ENCODE measurements at regions not wholly inside any gene's neighbourhood (a gene's known extent, or its start where the extent isn't known, plus 50 kb on each side); places are given as distances from the start of the nearest gene placed in this dataset.

DNA sequence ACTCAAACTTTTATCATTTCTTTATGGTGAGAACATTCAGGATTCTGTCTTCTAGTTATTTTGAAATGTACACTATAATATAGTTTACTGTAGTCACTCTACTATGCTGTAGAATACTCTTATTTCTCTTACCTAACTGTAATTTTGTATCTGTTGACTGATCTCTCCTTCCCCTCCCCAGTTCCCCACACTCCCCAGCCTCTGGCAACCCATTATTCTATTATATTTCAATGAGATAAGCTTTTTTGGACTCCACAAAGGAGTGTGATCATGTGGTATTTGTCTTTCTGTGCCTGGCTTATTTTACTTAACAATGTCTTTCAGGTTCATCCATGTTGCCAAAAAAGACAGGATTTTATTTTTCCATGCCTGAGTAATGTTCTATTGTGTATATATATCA is 71.4 kb upstream of the DYNC1I1 start:
- H3K4me3 ChIP-seq, result no peak overlapping the region
- H3K9me3 ChIP-seq, result peaks cover 0 to 11% (median 0%) of the 10 kb centered on the region in 12 donors
- no peaks in the 10 kb centered on the region for H3K4me1 ChIP-seq
- H3K36me3 ChIP-seq, result no peaks in the 10 kb centered on the region
- TF ChIP-seq POLR2A (IDR thresholded peaks at IDR 0.05), result no peak
- TF ChIP-seq, protein P1, sequence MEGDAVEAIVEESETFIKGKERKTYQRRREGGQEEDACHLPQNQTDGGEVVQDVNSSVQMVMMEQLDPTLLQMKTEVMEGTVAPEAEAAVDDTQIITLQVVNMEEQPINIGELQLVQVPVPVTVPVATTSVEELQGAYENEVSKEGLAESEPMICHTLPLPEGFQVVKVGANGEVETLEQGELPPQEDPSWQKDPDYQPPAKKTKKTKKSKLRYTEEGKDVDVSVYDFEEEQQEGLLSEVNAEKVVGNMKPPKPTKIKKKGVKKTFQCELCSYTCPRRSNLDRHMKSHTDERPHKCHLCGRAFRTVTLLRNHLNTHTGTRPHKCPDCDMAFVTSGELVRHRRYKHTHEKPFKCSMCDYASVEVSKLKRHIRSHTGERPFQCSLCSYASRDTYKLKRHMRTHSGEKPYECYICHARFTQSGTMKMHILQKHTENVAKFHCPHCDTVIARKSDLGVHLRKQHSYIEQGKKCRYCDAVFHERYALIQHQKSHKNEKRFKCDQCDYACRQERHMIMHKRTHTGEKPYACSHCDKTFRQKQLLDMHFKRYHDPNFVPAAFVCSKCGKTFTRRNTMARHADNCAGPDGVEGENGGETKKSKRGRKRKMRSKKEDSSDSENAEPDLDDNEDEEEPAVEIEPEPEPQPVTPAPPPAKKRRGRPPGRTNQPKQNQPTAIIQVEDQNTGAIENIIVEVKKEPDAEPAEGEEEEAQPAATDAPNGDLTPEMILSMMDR (IDR thresholded peaks at IDR 0.05), result no peak
- ATAC-seq (no peak), DNase-seq (no peak)
- H3K27me3 ChIP-seq, result no peaks in the 10 kb centered on the region
- H3K27ac ChIP-seq, result no peak overlapping the region
- intact Hi-C loops (cut with DNase I), result no loop called here

DNA sequence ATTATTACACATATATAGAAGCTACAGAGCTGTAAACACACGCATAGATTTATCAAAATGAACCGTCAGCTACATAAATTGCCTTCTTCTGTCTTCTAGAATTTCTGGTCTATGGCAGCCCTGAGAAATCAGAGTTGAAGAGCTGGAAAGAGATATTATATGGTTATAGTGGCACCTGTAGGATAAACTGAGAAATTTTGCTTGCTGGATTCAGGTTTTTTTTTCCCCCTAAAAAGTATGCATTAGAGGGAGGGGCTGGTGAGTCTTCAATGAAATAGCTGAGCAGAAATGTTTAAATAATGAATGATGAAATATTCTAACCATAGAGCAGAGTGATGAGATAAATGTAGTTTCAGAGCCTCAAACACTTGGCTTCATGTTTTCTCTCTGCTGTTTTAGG is 78.0 kb upstream of the DYNC1I1 start:
- 74 to 85% (median 81%) methylated on average over 2 of the region's 2 CpGs for WGBS, 4 donors
- H3K4me1 ChIP-seq, result peaks cover 0 to 7% (median 0%) of the 10 kb centered on the region in 12 donors
- H3K27ac ChIP-seq, result no peak overlapping the region
- TF ChIP-seq, protein P1 (IDR thresholded peaks at IDR 0.05), result no peak
- TF ChIP-seq POLR2A (IDR thresholded peaks at IDR 0.05), result no peak
- no peaks in the 10 kb centered on the region for H3K27me3 ChIP-seq
- ATAC-seq, result no peak
- no peaks in the 10 kb centered on the region for H3K36me3 ChIP-seq
- DNase-seq, result no peak
- intact Hi-C loops (cut with DNase I), result loop anchor here in 1 of 10 donors (10.0 kb wide), 1 partner anchor 500 kb away; no protein-coding TSS in a partner anchor
- H3K9me3 ChIP-seq, result no peaks in the 10 kb centered on the region
- no peak overlapping the region for H3K4me3 ChIP-seq

DNA sequence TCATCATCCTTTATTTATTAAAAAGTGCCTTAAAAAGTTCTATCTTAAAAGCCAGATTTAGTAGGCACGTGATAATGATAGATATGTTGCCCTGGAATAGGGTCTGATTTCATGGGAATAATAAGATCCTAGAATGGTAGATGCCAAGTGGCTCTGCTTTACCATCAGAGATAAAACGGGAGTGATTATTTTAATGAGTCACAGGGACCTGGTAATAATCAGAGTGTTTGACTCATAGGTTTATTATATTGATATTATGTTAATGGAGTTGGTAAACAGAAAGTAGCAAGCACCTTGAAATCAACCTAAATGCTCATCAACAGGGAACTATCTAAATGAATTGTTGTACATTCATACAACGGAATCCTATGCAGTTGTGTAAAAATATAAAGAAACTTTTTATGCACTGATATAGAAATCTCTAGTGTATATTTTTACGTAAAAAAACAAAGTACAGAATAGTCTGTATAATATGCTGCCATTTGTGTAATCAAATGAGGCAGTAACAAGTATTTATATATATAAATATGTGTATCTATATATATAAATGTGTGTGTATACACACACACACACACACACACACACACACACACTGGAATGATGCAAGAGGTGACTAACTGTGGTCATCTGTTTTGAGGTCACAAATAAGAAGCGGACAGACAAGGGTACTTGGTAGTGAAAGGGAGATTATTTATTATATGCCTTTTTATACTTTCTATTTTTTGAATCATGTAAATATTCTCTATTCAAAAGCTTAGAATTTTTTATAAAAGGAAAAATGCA is 78.6 kb upstream of the DYNC1I1 start:
- ATAC-seq, result no peak
- no peak for TF ChIP-seq POLR2A (IDR thresholded peaks at IDR 0.05)
- TF ChIP-seq, protein P1 (IDR thresholded peaks at IDR 0.05), result no peak

DNA sequence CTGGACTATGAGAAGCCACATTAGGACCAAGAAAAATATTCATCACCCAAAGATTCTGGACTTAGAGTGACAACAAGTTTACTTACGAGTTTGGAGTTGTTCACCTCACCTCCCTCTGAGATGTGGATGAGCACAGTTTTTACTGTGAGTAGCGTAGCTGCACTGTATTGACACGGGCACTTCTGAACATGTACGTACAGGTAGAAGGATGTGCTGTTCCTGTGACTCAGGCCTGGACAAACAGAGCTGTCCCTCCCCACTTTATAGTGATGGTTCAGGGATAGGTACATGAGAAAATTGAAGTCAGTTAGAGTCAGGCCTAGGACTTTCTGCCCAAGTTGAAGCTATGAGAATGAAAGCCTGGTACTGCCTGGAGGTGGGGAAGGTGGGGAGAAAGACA is 80.9 kb upstream of the DYNC1I1 start:
- DNase-seq, result no peak
- 71 to 96% (median 85%) methylated on average over 4 of the region's 4 CpGs for WGBS, 4 donors
- intact Hi-C loops (cut with DNase I), result loop anchor here in 1 of 10 donors (10.0 kb wide), 1 partner anchor 497 kb away; no protein-coding TSS in a partner anchor

More for the DNA sequence above, 78.6 kb upstream of the DYNC1I1 start:
- 75 to 83% (median 79%) methylated on average over 5 of the region's 5 CpGs for WGBS, 4 donors
- Histone ChIP-seq H3K4me3 (no peak overlapping the region), H3K9me3 (no peaks in the 10 kb centered on the region), H3K36me3 (no peaks in the 10 kb centered on the region), H3K27ac (no peak overlapping the region), H3K27me3 (no peaks in the 10 kb centered on the region), H3K4me1 (peaks cover 0 to 7% (median 0%) of the 10 kb centered on the region in 12 donors)
- DNase-seq, result no peak
- intact Hi-C loops (cut with DNase I), result loop anchor here in 1 of 10 donors (10.0 kb wide), 1 partner anchor 499 kb away; no protein-coding TSS in a partner anchor

More for the DNA sequence above, 80.9 kb upstream of the DYNC1I1 start:
- TF ChIP-seq POLR2A (IDR thresholded peaks at IDR 0.05), result no peak
- TF ChIP-seq, protein P1 (IDR thresholded peaks at IDR 0.05), result no peak
- Histone ChIP-seq H3K4me3 (no peak overlapping the region), H3K27me3 (no peaks in the 10 kb centered on the region), H3K9me3 (no peaks in the 10 kb centered on the region), H3K4me1 (peaks cover 0 to 7% (median 0%) of the 10 kb centered on the region in 12 donors), H3K36me3 (no peaks in the 10 kb centered on the region), H3K27ac (no peak overlapping the region)
- ATAC-seq, result no peak
